IMR-90 (cell line): ENCODE measurements at regions not wholly inside any gene's neighbourhood (a gene's known extent, or its start where the extent isn't known, plus 50 kb on each side); places are given as distances from the start of the nearest gene placed in this dataset.

Source experiments
- ATAC-seq: fragments of 200-7000 bp; cut with Tn5 transposase; 2 replicates; pipeline ENCODE4 v1.9.1; 2020; ENCODE audit warnings: low read depth, mild to moderate bottlenecking, moderate library complexity
- BruUV-seq: library from RNA; stranded (reverse); fragments of 400-500 nt; replicated peaks from 2 replicates; lab custom pipeline; 2021; lab: Mats Ljungman, UMichigan
- CTCF ChIA-PET: fragments of 300-600 bp; formaldehyde crosslinking; extraction: SDS; loops from one replicate; lab custom pipeline; 2021; ENCODE audit warnings: antibody characterized with exemption; lab: Yijun Ruan, JAX
- POLR2A ChIA-PET: fragments of 300-600 bp; sonication (Branson Sonifier 250); formaldehyde crosslinking; loops from one replicate; lab custom pipeline; 2022; ENCODE audit warnings: antibody characterized with exemption; ENCODE audit not compliant: unreplicated experiment; lab: Charles Lee
- DNase-seq: peaks from one replicate; pipeline ENCODE4 v3.0.0; 2013
- H2AFZ ChIP-seq: replicated peaks from 2 replicates; pipeline ENCODE3; 2013; ENCODE audit warnings: low read length, mild to moderate bottlenecking; ENCODE audit not compliant: poor library complexity
- H2AK5ac ChIP-seq: 2 replicates; pipeline ENCODE4 v1.6.1; 2013; ENCODE audit warnings: low read depth, low read length, inconsistent platforms
- H2AK9ac ChIP-seq: replicated peaks from 2 replicates; pipeline ENCODE3; 2013; ENCODE audit warnings: mild to moderate bottlenecking, low read depth, low read length, moderate library complexity; ENCODE audit not compliant: poor library complexity
- H2BK120ac ChIP-seq: 2 replicates; pipeline ENCODE4 v1.6.1; 2013; ENCODE audit warnings: low read depth, low read length, inconsistent platforms
- H2BK15ac ChIP-seq: 3 replicates; pipeline ENCODE4 v1.6.1; 2013; ENCODE audit warnings: low read depth, low read length, inconsistent platforms
- H2BK20ac ChIP-seq: 2 replicates; pipeline ENCODE4 v1.6.1; 2013; ENCODE audit warnings: low read depth, mild to moderate bottlenecking, inconsistent platforms, low read length, moderate library complexity
- H2BK5ac ChIP-seq: 2 replicates; pipeline ENCODE4 v1.6.1; 2013; ENCODE audit warnings: mild to moderate bottlenecking, low read depth, low read length, inconsistent platforms; ENCODE audit not compliant: poor library complexity, severe bottlenecking
- H3K14ac ChIP-seq: replicated peaks from 2 replicates; pipeline ENCODE4 v1.6.1; 2013; ENCODE audit warnings: low read depth, low read length, inconsistent platforms
- H3K18ac ChIP-seq: 2 replicates; pipeline ENCODE4 v1.6.1; 2013; ENCODE audit warnings: low read depth, low read length, control low read depth
- H3K23ac ChIP-seq: 2 replicates; pipeline ENCODE4 v1.6.1; 2013; ENCODE audit warnings: low read depth, low read length, inconsistent platforms
- H3K27ac ChIP-seq: 2 replicates; pipeline ENCODE4 v1.5.1; 2013; ENCODE audit warnings: mild to moderate bottlenecking, control low read depth, low read length; ENCODE audit not compliant: insufficient read depth
- H3K27me3 ChIP-seq: 2 replicates; pipeline ENCODE4 v1.6.1; 2013; ENCODE audit warnings: low read length; ENCODE audit not compliant: control insufficient read depth, insufficient read depth
- H3K36me3 ChIP-seq: 2 replicates; pipeline ENCODE4 v1.6.1; 2013; ENCODE audit warnings: low read length, mixed read lengths; ENCODE audit not compliant: control insufficient read depth, insufficient read depth
- H3K4ac ChIP-seq: 2 replicates; pipeline ENCODE4 v1.6.1; 2013; ENCODE audit warnings: low read depth, low read length, inconsistent platforms
- H3K4me1 ChIP-seq: 2 replicates; pipeline ENCODE4 v1.6.1; 2013; ENCODE audit warnings: low read length, mixed read lengths; ENCODE audit not compliant: control insufficient read depth, insufficient read depth
- H3K4me2 ChIP-seq: 2 replicates; pipeline ENCODE4 v1.6.1; 2013; ENCODE audit warnings: low read depth, mild to moderate bottlenecking, control low read depth, low read length, moderate library complexity
- H3K4me3 ChIP-seq: 2 replicates; pipeline ENCODE4 v1.5.1; 2013; ENCODE audit warnings: low read depth, mild to moderate bottlenecking, control low read depth, low read length, moderate library complexity; ENCODE audit not compliant: insufficient read depth
- H3K56ac ChIP-seq: 2 replicates; pipeline ENCODE4 v1.6.1; 2013; ENCODE audit warnings: low read length, inconsistent platforms; ENCODE audit not compliant: insufficient read depth; ENCODE audit errors: extremely low read depth
- H3K79me1 ChIP-seq, 2 experiments: 2 replicates each; pipeline ENCODE4 v1.6.1; 2013; ENCODE audit warnings: low read length in 2 of 2, inconsistent platforms in 1 of 2, low read depth in 1 of 2
- H3K9ac ChIP-seq: 2 replicates; pipeline ENCODE4 v1.6.1; 2013; ENCODE audit warnings: low read depth, low read length, control low read depth
- H3K9me1 ChIP-seq: 2 replicates; pipeline ENCODE4 v1.6.1; 2013; ENCODE audit warnings: low read length, inconsistent platforms; ENCODE audit not compliant: insufficient read depth
- H3K9me3 ChIP-seq: 2 replicates; pipeline ENCODE4 v1.6.1; 2013; ENCODE audit warnings: low read length; ENCODE audit not compliant: control insufficient read depth, insufficient read depth
- H4K20me1 ChIP-seq: 2 replicates; pipeline ENCODE4 v1.6.1; 2013; ENCODE audit warnings: low read length, inconsistent platforms; ENCODE audit not compliant: insufficient read depth
- H4K5ac ChIP-seq: 2 replicates; pipeline ENCODE4 v1.6.1; 2013; ENCODE audit warnings: mild to moderate bottlenecking, low read depth, low read length, control low read depth
- H4K8ac ChIP-seq, 2 experiments: 2 replicates each; pipeline ENCODE4 v1.6.1; 2013; ENCODE audit warnings: low read depth in 2 of 2, low read length in 2 of 2, control low read depth in 1 of 2, inconsistent platforms in 1 of 2
- H4K91ac ChIP-seq: 2 replicates; pipeline ENCODE4 v1.6.1; 2013; ENCODE audit warnings: low read depth, low read length, inconsistent platforms; ENCODE audit not compliant: insufficient read depth
- BHLHE40 ChIP-seq: fragments of 150-350 bp; IDR thresholded peaks from 2 replicates; pipeline ENCODE4 v1.6.1; 2016; ENCODE audit warnings: mild to moderate bottlenecking, low read depth, low read length
- CEBPB ChIP-seq: IDR thresholded peaks from 2 replicates; pipeline ENCODE4 v1.6.1; 2012; ENCODE audit warnings: low read depth, low read length, improper control_type of control experiment
- CHD1 ChIP-seq: IDR thresholded peaks from 2 replicates; pipeline ENCODE4 v1.6.1; 2012; ENCODE audit warnings: low read depth, low read length, improper control_type of control experiment
- MXI1 ChIP-seq: IDR thresholded peaks from 2 replicates; pipeline ENCODE4 v1.6.1; 2012; ENCODE audit warnings: low read depth, mild to moderate bottlenecking, low read length, moderate library complexity, borderline replicate concordance
- NFE2L2 ChIP-seq: fragments of 150-350 bp; IDR thresholded peaks from 2 replicates; pipeline ENCODE4 v1.6.1; 2016; ENCODE audit warnings: low read depth, mild to moderate bottlenecking, low read length
- POLR2A ChIP-seq: IDR thresholded peaks from 2 replicates; pipeline ENCODE4 v1.6.1; 2012; ENCODE audit warnings: mild to moderate bottlenecking, low read depth, low read length
- RFX5 ChIP-seq: IDR thresholded peaks from 2 replicates; pipeline ENCODE4 v1.8.0; 2012; ENCODE audit warnings: low read depth, mild to moderate bottlenecking, low read length, moderate library complexity
- WGBS, 2 experiments: methylation state at CpG; one replicate each; pipeline versions ENCODE4 v1.1.5 to v1.1.7; 2013; ENCODE audit warnings: missing lambda C conversion rate in 2 of 2; ENCODE audit not compliant: insufficient read length in 1 of 2; ENCODE audit errors: extremely low coverage in 2 of 2; 5-methylcytosine and 5-hydroxymethylcytosine counted together
- dilution Hi-C: fragments of 300-500 bp; cut with HindIII; formaldehyde crosslinking; loops from one replicate; pipeline ENCODE4 v1.14.3; 2018; ENCODE audit warnings: low sequenced_read_pairs; ENCODE audit not compliant: unreplicated experiment
- in situ Hi-C: fragments of 300-500 bp; cut with MboI; formaldehyde crosslinking; loops from 3 replicates; pipeline ENCODE4 v1.14.3; 2019; ENCODE audit warnings: low sequenced_read_pairs, inconsistent platforms, mixed read lengths
- intact Hi-C: fragments of 100-400 bp; cut with micrococcal nuclease; formaldehyde crosslinking; loops from 2 replicates; pipeline ENCODE4 v1.10.0; 2022

GRCh38 chr7:8380130-8380529, 53.3 kb upstream of the NXPH1 start:
- Histone ChIP-seq H3K56ac (no peak overlapping the region), H3K9ac (no peak overlapping the region), H2AK5ac (no peak overlapping the region), H3K4me1 (no peaks in the 10 kb centered on the region), H3K9me1 (no peaks in the 10 kb centered on the region), H3K36me3 (no peaks in the 10 kb centered on the region), H3K27ac (no peak overlapping the region), H3K27me3 (no peaks in the 10 kb centered on the region), H2BK20ac (no peak overlapping the region), H4K8ac (no peak overlapping the region), H3K4me2 (no peak overlapping the region), H3K79me1 (no peaks in the 10 kb centered on the region), H2AK9ac (no peak overlapping the region), H3K4me3 (no peak overlapping the region), H2BK15ac (no peak overlapping the region), H3K4ac (no peak overlapping the region), H3K23ac (no peak overlapping the region), H3K18ac (no peak overlapping the region), H3K14ac (no peak overlapping the region), H2BK120ac (no peak overlapping the region), H2AFZ (no peak overlapping the region), H2BK5ac (no peak overlapping the region), H4K91ac (no peak overlapping the region), H4K20me1 (no peaks in the 10 kb centered on the region), H4K5ac (no peak overlapping the region), H3K9me3 (peaks cover 12% of the 10 kb centered on the region)
- intact Hi-C loops (no loop called here), in situ Hi-C loops (no loop called here), dilution Hi-C loops (no loop called here)
- BruUV-seq = no TSS peak
- ATAC-seq = no peak
- no peak for TF ChIP-seq CHD1
- no peak for TF ChIP-seq NFE2L2
- no peak for TF ChIP-seq BHLHE40
- no peak for TF ChIP-seq POLR2A
- no peak for TF ChIP-seq RFX5
- no peak for TF ChIP-seq CEBPB
- TF ChIP-seq MXI1 = no peak
- no peak for DNase-seq
- ChIA-PET CTCF (no interaction called here), POLR2A (no interaction called here)
- no CpG with 5 or more reads among the region's 1 CpG for WGBS, 2 experiments
